ENCODE measurements at regions not wholly inside any gene's neighbourhood (a gene's known extent, or its start where the extent isn't known, plus 50 kb on each side); places are given as distances from the start of the nearest gene placed in this dataset.

- Histone ChIP-seq H3K36me3 (no peaks in the 10 kb centered on the region), H3K4me1 (ENCODE audit: control insufficient read depth in 1 of 2, low read depth in 2 of 2) (peaks cover 0 to 12% of the 10 kb centered on the region in 2 donors), H3K9me3 (no peaks in the 10 kb centered on the region), H3K27ac (no peak overlapping the region), H3K27me3 (replicated peaks; ENCODE audit: insufficient read depth) (no peaks in the 10 kb centered on the region), H3K4me3 (no peak overlapping the region)
- TF ChIP-seq, protein P1, sequence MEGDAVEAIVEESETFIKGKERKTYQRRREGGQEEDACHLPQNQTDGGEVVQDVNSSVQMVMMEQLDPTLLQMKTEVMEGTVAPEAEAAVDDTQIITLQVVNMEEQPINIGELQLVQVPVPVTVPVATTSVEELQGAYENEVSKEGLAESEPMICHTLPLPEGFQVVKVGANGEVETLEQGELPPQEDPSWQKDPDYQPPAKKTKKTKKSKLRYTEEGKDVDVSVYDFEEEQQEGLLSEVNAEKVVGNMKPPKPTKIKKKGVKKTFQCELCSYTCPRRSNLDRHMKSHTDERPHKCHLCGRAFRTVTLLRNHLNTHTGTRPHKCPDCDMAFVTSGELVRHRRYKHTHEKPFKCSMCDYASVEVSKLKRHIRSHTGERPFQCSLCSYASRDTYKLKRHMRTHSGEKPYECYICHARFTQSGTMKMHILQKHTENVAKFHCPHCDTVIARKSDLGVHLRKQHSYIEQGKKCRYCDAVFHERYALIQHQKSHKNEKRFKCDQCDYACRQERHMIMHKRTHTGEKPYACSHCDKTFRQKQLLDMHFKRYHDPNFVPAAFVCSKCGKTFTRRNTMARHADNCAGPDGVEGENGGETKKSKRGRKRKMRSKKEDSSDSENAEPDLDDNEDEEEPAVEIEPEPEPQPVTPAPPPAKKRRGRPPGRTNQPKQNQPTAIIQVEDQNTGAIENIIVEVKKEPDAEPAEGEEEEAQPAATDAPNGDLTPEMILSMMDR (IDR thresholded peaks at IDR 0.05): no peak
- ATAC-seq (ENCODE audit: insufficient number of reproducible peaks, low FRiP score, low read depth) (no peak), DNase-seq (ENCODE audit: low spot score) (no peak)
These were observed 492.8 kb downstream of the INSC start for GRCh38 chr11:15607361-15608036.

GRCh38 chr11:15609445-15609844, 494.7 kb downstream of the INSC start:
- TF ChIP-seq, protein P1 (IDR thresholded peaks at IDR 0.05): no peak
- no peak overlapping the region for H3K4me3 ChIP-seq
- no peak for ATAC-seq (ENCODE audit: insufficient number of reproducible peaks, low FRiP score, low read depth)

GRCh38 chr11:15610881-15611280, 496.2 kb downstream of the INSC start:
- TF ChIP-seq, protein P1 (IDR thresholded peaks at IDR 0.05): no peak

More at GRCh38 chr11:15609445-15609844, 494.7 kb downstream of the INSC start:
- no peak for DNase-seq (ENCODE audit: low spot score)
- Histone ChIP-seq H3K36me3 (no peaks in the 10 kb centered on the region), H3K9me3 (no peaks in the 10 kb centered on the region), H3K27me3 (replicated peaks; ENCODE audit: insufficient read depth) (no peaks in the 10 kb centered on the region), H3K27ac (no peak overlapping the region), H3K4me1 (ENCODE audit: control insufficient read depth in 1 of 2, low read depth in 2 of 2) (no peaks in the 10 kb centered on the region)

GRCh38 chr11:15613251-15613650, 498.5 kb downstream of the INSC start:
- TF ChIP-seq, protein P1 (IDR thresholded peaks at IDR 0.05): no peak
- H3K4me1 ChIP-seq (ENCODE audit: control insufficient read depth in 1 of 2, low read depth in 2 of 2): no peaks in the 10 kb centered on the region
- ATAC-seq (ENCODE audit: insufficient number of reproducible peaks, low FRiP score, low read depth): no peak
- H3K9me3 ChIP-seq: no peaks in the 10 kb centered on the region
- no peak overlapping the region for H3K4me3 ChIP-seq
- H3K27ac ChIP-seq: no peak overlapping the region
- DNase-seq (ENCODE audit: low spot score): no peak
- no peaks in the 10 kb centered on the region for H3K27me3 ChIP-seq (replicated peaks; ENCODE audit: insufficient read depth)
- H3K36me3 ChIP-seq: no peaks in the 10 kb centered on the region

More at GRCh38 chr11:15610881-15611280, 496.2 kb downstream of the INSC start:
- Histone ChIP-seq H3K36me3 (no peaks in the 10 kb centered on the region), H3K27me3 (replicated peaks; ENCODE audit: insufficient read depth) (no peaks in the 10 kb centered on the region), H3K9me3 (no peaks in the 10 kb centered on the region), H3K4me1 (ENCODE audit: control insufficient read depth in 1 of 2, low read depth in 2 of 2) (no peaks in the 10 kb centered on the region), H3K27ac (no peak overlapping the region), H3K4me3 (no peak overlapping the region)
- no peak for DNase-seq (ENCODE audit: low spot score)
- no peak for ATAC-seq (ENCODE audit: insufficient number of reproducible peaks, low FRiP score, low read depth)

DNA sequence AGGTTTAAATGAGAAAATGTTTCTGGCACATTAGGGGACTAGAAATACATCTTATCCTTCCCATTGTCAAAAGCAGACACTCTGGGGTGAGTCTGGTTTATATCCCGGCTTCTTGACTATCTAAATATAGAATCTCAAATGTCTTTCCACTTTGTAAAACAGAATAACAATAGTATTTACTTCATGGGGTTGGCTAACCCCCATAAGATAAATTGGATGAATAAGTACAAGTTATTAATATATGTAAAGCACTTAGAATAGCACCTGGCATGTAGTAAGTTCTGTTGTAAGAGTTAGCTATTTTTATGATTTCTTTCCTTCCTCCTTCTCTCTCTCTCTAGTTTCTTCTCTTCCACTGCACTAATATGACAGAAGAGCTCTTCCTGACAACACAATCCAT, 499.1 kb downstream of the INSC start:
- no peak for DNase-seq (ENCODE audit: low spot score)
- Histone ChIP-seq H3K27me3 (replicated peaks; ENCODE audit: insufficient read depth) (no peaks in the 10 kb centered on the region), H3K9me3 (no peaks in the 10 kb centered on the region), H3K36me3 (no peaks in the 10 kb centered on the region), H3K4me1 (ENCODE audit: control insufficient read depth in 1 of 2, low read depth in 2 of 2) (no peaks in the 10 kb centered on the region), H3K27ac (no peak overlapping the region), H3K4me3 (no peak overlapping the region)
- TF ChIP-seq, protein P1 (IDR thresholded peaks at IDR 0.05): no peak
- ATAC-seq (ENCODE audit: insufficient number of reproducible peaks, low FRiP score, low read depth): no peak

Measured in thoracic aorta (tissue), 2 donors.